ENCODE measurements at regions not wholly inside any gene's neighbourhood (a gene's known extent, or its start where the extent isn't known, plus 50 kb on each side); places are given as distances from the start of the nearest gene placed in this dataset.

DNA sequence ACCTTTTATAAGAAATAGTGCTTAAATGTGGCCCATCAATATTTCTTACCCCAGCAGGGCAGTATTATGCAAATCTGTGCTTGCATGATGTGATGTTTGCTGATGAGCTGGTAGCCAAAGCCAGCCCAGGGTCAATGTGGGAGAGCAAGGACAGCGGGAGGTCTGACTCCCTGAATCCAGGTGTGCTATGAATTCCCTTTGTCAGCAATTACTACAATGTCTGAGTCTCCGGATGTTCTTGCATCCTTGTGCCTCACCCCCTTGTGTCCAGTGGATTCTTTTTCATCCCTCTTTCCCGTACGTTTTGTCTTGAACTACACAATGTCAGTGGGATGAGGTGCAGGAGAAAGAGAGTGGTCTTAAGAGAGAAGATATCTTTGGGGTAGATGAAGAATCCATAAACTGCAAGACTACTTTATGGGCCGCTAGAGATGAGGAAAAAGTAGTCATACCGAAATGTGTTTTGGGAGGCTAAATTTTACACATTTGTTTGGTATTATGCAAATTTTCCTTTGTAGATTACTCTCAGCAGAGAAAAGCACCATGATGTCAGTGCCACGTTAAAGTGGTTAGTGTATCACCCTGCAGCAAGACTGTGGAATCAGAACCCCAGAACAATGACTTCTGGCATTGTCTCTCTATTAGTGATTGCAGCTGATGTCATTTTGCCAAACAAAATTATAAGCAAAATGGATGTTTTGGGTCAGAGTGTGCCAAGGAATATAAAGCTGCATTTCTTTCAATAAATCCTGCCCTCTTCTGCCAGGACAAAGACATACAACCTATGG is 53.5 kb upstream of the TSHZ3 start:
- DNase-seq: no peak

DNA sequence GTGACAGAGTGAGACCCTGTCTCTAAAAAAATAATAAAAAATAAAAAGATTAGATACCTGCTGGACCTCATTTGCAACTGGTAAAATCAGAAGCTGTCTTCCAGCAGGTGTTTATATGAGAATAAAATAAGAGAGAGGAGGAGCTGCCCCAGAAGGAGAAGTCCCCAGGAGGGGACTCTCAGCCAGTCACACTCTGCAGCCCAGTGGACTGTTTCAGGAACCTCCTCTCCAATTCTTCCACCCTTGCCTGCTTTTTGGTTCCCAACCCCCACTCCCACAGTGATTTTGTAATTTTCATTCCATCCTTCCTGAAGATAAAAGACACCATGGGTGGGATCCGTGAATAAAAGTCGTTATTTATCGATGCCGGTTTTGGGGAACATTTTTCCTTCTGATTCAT is 56.9 kb upstream of the TSHZ3 start:
- no peak for DNase-seq

DNA sequence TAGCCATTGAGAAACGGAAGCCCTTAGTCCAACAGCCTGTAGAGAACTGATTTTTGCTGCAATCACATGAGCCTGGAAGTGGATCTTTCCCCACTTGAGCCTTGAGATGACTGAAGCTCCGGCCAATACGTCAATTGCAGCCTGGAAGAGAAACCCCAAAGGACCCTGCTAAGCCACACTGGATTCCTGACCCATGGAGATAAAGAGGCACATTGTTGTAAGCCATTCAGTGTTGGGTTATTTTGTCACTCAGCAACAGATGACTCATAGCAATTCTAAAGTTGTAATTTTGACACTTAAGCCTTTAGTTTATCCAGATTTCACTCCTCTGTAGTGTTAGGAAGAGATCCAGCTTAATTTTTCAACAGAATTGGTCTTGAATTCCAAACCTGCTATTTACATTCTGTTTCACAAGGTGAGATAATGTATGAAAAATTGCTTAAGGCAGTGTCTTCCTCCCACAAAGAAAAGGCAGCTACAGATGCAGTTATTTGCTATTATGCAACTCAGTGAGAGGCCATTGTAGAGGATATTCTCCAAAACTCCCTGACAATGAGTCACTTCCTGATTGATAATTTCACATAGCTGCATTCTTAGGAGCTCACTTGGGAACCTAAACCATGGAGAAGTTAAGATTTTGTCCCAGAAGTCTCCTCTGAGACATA is 59.4 kb upstream of the TSHZ3 start:
- DNase-seq: no peak

DNA sequence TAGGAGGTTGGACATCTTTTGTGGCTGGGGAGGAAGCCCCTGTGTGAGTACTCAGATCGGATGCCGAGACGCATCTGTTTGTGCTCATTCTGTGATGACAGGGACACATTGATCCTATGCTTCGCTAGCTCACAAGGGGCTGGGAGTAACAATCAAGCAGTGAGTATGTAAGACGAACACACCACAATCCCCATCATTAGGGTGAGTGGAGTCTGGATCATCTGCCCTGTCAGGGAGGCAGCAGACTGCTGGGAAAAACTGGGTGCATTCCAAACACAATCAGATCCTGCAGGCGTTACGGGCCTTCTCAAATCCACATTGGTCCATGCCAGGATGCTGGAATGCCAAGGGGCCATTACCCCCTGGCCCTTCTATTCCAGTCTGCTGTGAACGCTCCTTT is 64.1 kb upstream of the TSHZ3 start:
- DNase-seq: no peak

DNA sequence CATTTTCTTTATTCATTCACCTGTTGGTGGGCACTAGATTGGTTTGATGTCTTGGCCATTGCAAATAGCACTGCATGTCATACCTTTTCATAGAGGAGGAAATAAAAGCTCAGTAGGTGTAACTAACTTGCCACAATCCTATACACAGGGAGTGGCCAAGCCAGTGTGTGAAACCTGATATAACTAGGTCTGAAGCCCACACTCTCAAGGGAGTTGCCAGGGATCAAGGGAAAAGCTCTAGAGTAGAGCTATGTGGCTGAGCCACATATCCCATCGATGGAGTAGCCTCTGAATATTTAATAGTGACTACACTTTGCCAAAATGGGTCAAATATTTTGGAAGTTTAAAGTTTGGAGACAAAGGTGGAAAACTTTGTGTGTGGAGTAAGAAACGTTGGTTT is 66.1 kb upstream of the TSHZ3 start:
- DNase-seq: no peak

DNA sequence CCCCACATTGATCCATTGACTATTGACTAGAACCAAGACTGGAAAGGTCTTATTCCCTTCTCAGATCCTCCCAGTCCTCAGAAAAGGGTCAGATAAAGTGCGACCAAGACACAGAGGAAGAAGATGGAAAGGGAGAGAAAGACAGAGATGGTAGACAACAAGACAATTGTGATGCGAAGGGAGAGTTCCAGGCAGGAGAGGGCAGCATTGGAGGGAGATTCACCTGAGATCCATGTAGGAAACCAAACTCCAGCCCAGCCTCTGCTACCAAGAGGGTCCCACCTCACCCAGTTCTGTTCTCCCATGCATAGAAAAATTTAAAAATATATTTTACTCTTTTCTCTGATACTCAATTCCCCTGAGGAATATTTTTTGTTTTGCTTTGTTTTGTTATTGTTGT is 67.3 kb upstream of the TSHZ3 start:
- DNase-seq: no peak

DNA sequence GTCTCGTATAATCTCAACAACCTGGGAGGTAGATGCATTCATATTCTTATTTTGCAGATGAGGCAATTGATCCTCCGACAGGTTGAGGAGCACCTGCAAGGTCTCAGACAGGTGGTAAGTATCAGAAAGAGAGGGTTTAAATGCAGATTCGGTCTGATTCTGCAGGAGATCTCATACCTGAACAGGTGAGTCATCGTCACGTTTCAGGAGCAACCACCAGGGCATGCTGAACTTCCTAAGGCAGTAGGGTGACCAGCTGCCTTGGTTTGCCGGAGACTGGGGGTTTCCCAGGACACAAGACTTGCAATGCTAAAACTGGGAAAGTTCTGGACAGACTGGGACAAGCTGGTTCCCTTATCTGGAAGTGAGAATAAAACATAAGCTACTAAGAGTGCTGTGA is 68.8 kb upstream of the TSHZ3 start:
- DNase-seq: no peak

DNA sequence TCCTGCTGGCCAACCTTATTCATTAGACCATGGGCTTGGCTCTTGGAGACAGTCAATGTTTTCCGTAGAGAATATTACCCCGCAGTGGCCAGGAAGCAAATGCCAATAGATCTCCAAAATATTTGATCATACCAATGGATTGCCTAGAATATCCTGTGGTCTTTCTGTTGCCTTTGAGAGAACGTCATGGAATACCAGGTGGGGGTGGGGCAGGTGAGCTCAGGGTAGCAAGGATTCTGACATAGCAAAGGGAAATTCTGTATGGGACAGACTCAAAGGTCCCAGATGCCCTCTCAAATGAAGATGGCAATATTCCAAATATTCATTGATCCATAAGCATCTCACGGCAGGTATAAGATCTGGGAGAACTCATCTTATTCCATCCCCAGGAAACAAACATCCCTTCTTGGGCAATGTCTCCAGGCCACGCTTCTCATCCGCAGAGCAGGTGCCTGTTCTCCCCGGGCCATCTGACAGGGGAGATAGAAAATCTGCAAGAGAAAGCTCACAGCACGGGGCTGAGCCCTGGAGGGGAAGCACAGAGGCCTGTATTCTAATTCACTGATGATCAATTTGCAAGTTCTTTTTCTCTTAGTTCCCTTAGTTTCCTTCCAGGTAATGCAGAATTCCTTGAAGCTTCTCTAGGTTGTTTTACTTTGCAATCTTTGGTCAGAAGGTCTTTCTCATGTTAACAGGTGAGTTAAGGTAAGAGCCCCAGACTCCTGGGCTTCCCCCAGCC is 69.6 kb upstream of the TSHZ3 start:
- DNase-seq: no peak

DNA sequence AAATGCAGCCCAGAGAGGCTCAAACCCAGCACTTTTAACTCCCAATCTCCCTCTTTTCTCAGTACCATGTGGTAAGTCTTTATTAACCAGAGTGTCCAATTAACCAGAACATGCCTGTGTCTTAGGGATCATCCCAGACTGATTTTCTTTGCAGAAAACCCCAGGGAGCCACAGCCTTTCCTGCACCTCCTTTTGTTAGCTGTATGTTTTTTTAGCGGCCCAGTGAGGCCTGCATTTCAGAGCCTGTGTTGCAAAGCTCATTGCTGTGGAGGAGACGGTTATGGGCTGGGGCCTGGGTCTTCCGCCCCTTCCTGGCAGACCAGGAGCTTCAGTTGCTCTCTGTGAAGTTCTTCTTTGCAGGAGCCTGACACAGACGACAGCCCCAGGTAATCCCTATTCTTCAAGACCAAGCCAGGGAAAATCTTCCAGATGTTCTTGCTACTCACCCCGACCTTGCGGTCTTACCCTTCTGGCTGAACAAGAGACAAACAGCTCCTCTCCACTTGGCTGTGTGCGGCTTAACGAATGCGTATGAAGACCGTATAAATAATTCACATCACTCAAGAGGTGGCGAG is 70.7 kb upstream of the TSHZ3 start:
- DNase-seq: no peak

DNA sequence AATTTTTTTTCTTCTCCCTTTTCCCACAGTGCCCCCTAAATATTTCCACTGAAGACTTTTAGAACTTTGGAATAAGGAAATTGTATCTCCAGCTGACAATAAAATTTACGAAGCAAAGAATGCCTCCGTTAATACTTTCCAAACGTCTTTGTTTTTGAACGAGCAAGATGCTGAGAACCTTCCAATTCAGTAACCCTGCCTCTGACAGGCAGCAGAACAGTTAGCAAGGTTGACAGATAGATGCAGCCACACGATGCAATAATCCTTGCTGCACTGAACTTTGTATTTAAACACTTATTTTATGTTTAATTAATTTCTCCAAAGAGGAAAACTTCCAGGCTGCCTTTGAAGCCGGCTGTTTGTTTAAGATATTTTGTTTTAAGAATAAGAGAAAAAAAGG is 71.8 kb upstream of the TSHZ3 start:
- no peak for DNase-seq

DNA sequence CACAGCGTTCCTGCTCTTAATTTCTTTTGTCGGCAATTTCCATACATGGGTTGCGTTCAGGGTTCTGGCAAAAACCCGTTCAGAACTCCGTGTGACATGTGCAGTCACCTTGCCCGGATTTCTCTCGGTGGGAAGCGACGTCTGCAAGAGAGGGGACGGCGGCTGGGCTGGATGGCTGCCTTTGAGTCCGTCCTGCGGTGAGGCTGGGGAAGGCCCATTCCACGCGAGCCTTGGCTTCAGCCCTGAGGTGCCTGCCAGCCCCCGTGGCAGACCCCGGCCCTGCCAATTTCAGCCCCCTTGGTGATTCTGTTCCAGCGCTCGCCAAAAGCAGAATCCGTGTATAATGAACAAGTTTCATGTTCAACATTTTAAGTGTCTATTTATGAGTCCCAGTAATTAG is 72.6 kb upstream of the TSHZ3 start:
- DNase-seq: no peak

DNA sequence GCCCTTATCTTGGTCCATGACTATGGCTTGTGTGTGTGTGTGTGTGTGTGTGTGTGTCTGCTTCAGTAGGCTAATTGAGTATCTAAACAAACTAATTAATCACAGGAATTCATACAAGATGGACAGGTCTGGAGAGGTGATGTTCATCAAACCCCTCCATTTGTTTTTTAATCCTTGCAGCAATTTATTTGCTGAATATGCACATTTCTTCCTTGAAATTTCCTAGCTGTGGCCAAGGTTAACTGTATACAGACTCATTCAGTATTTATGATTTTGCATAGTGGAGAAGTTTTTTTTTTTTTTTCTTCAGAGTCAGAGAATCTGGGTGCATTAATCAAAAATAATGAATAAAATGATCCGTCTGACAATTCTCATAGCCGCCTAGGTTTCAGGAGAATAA is 74.7 kb upstream of the TSHZ3 start:
- DNase-seq: no peak

DNA sequence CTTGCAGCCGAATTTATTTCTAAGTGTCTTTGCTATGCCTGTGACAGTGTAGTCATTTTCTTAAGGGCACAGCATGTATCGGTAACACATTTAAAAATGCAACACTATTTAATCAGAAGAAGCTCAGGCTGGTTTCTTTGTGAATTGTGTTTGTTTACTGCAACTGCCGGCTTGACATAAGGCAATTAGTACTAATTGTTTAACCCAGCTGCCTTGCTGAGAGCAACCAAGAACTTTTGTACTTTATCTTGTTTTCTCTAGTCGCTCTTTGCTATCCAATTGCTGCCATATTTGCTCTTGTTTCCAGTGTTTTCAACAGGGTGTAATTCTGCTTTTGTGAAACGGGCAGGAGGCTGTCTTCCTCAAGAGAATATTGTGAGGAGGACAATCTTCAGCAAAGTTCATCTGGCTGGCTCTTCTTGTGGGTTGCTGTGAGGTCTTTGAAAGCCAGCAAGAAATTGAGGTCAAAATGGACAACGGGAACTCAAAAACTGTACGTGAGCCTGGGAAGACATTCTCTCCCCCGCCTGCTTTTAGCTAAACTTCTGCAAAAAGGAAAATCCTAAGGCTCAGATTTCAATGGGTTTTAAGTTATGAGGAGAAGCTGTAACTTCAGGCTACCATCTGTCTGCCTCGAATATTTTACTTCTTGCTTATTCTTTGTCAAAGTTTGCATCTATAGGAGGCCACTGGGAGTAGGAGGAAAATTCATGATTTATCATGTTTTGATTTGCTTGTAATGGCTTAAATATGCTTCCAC is 75.8 kb upstream of the TSHZ3 start:
- no peak for DNase-seq

DNA sequence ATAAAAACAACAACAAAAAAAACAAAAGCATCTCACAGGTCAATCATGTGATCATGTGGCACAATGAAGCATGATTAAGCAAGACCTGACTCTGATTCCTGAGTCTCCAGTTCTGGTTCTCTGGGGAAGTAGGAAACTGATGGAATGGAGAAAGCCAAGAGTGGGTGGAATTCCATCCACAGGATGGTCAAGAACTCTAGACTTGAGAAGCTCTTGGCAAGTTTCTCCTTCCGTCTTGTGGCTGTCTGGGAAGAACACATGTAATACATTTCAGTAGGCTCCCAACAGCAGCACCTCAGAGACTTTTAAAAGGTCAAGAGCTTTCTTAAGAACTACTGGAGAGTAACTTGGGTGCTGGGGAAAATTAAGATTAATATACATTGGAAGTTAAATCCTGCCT is 78.6 kb upstream of the TSHZ3 start:
- DNase-seq: no peak

DNA sequence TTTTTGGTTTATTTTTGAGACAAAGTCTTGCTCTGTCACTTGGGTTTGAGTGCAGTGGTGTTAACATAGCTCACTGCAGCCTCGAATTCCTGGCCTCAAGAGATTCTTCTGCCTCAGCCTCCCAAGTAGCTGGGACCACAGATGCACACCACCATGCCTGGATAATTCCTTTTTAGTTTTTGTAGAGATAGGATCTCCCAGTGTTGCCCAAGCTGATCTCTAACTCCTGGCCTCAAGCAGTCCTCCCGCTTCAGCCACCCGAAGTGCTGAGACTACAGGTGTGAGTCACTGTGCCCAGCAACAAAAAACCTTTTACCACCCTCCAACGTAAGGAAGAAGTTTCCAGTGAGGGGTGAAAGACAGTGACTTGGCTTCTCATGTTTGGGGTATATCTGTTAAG is 81.1 kb upstream of the TSHZ3 start:
- DNase-seq: no peak

DNA sequence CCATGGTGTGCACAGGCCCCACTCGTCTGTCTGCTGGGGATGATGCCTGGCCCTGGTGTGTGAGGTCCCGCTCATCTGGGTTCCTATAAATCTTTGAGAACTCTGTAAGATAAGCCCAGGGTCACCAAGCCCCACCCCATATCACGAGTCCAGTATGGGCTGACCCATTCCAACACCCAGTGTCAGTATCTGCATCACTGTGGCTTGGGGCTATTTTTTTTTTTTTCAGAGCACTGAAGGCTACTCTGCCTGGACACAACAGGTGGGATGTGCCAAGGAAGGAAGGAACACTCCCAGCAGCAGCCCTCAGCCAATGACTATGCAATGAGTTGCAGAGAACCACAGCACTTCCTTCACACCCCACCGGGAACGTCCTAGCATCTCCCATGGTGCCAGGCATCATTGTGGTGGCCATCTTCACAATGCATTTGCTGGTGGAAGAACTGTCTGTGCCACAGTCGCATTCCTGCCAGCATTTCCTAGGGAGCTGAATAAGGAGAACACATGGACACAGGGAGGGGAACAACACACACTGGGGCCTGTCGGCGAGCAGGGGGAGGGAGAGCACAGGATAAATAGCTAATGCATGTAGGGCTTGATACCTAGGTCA is 83.1 kb upstream of the TSHZ3 start:
- DNase-seq: no peak

DNA sequence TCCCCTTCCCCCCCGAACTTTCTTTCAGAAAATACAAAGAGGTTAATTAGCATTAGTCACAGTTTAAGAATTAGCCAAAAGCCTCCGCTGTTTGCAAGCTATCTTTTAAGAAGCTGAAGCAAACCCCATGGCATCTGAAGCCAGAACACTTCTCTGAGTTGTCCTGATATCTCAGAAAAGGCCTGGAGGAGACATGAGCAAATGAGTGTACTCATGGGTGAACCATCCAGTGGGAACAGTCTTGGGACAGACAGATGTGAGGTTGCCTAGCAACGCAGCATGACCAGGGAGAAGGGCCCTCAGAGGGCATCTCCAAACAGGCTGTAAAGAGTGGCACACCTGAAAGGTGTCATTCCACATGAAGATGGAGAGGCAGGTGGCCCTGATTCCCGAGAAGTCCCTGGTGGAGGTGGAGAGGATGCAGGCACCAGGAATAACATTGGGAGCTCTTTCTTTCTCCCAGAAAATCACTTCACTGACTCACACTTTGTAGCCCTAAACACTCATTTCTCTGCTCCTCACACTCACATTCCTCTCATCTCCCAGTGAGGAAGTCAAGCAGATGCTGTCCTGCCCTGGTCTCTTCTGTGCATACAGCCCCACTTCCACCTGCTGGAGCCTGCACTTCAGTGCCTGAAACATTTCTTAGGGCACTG is 87.0 kb upstream of the TSHZ3 start:
- no peak for DNase-seq

DNA sequence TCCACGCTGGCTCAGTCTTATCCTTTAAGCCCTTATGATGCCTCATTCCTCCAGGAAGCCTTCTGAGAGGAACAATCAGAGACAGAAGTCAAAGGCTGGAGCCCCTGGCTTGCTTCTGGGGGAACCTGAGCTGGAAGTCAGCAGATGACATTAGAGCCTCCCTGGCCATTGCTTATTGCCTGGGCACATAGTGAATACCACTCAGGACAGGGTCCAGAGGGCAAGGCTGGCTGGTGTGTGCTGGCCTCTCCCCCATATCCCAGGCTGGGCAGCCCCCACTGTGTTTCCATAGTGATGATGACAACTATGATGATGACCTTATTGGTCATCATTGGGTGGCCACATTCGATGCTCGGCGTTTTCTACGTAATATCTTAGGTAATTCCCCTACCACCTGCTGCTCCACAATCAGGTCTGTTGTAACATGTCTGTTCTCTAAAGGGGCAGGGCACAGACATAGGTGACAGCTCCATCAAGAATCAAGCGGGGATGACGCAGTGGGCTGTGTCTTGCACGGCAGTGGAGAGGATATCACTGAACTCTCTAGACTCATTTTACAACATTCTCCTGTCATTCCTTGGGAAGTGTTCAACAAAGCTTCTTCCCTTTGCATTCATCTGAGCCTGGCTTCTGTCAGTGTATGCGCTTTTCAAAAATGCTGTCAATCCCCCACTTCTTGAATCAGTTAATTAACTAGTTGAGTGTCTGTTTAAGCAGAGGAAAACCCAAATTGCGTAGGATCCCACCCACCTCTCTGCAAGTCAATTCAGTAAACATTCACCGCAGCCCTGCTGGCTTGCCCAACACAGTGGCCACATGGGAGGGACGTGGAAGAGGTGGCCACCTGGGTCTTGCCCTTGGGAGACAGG is 89.4 kb upstream of the TSHZ3 start:
- no peak for DNase-seq

DNA sequence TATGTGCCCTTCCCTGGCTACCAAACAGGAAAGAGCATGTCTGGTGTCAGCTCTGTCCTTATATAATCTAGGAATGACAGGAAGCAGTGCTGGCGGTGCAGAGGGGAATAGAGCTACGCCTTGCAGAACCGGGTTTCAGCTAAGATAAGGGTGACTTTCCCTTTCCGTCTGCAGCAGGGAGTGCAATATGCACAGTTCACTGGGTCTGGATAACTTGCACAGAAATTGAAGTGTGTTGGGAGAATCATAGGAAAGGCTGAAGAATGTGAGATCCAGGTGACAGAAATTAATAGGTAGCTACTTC is 90.0 kb upstream of the TSHZ3 start:
- no peak for DNase-seq

DNA sequence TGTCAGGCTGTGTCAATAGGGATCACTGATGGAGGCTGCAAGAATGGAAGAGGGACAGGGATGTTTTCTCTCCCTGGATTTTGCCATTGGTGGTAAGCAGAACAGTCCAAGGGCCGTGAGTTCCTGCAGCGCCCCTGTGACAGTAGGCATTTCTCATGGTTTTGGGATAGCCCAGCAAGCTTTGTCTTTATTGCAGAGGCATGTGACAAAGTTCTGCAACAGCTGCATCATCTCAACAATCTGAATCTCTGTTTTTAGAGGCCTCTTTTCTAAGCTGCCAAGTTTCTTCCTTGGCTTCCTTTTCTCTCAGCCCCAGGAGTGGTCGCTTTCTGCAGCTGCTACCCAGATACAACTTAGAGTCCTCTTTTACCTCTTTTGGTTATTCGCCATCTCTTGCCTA is 95.7 kb upstream of the TSHZ3 start:
- DNase-seq: no peak

DNA sequence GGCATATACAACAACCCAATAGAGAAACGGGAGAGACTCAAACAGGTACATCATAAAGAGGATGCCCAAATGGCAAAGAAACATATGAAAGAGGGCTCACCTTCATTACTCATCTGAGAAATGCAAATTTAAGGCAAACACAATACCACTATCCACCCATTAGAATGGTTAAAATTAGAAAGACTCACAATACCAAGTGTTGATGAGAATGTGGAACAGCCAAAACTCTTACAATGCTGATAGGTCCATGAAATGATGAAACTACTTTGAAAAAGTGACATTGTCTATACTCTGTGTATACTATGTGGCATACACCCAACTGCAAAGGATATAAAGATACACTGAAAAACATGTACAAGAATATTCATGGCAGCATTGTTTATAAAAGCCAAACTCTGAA is 96.2 kb upstream of the TSHZ3 start:
- no peak for DNase-seq
